Stimulated activated naive B cell treated with anti-CD40 and anti-IgM and Interleukin-4, amounts not matched to agents 10 μg/mL and 1 μg/mL and 100 μg/mL, for 72 hours (primary cell): ENCODE measurements at regions not wholly inside any gene's neighbourhood (a gene's known extent, or its start where the extent isn't known, plus 50 kb on each side); places are given as distances from the start of the nearest gene placed in this dataset.

Experiments used
- ATAC-seq, 2 donors: fragments of 150-1000 bp; cut with Tn5 transposase; replicated peaks; 2 replicates each; pipeline ENCODE4 v1.10.0; 2021; ENCODE audit warnings: moderate library complexity in 1 of 2
- DNase-seq: peaks from one replicate; pipeline ENCODE4 v3.0.0; 2021
- H3K27ac Mint-ChIP-seq: one replicate; pipeline ENCODE4 v1.8.0; 2022; ENCODE audit warnings: mild to moderate bottlenecking, mixed read lengths
- H3K27me3 Mint-ChIP-seq, 2 donors: one replicate each; pipeline ENCODE4 v1.8.0; 2022; ENCODE audit warnings: mixed read lengths in 2 of 2
- H3K36me3 Mint-ChIP-seq, 2 donors: one replicate each; pipeline ENCODE4 v1.8.0; 2022; ENCODE audit warnings: mixed read lengths in 2 of 2, mild to moderate bottlenecking in 1 of 2
- H3K4me1 Mint-ChIP-seq, 2 donors: one replicate each; pipeline ENCODE4 v1.8.0; 2022; ENCODE audit warnings: mixed read lengths in 2 of 2, mild to moderate bottlenecking in 1 of 2
- H3K4me3 Mint-ChIP-seq, 2 donors: one replicate each; pipeline ENCODE4 v1.8.0; 2022; ENCODE audit warnings: mild to moderate bottlenecking in 2 of 2, mixed read lengths in 2 of 2, moderate library complexity in 1 of 2
- H3K9me3 Mint-ChIP-seq, 2 donors: one replicate each; pipeline ENCODE4 v1.8.0; 2022; ENCODE audit warnings: mixed read lengths in 2 of 2, mild to moderate bottlenecking in 1 of 2

GRCh38 chr5:135680713-135681112, 101.9 kb upstream of the CXCL14 start:
- peaks cover 27 to 33% of the 10 kb centered on the region in 2 donors for H3K9me3 Mint-ChIP-seq
- peaks cover 0 to 6% of the 10 kb centered on the region in 2 donors for H3K27me3 Mint-ChIP-seq
- H3K36me3 Mint-ChIP-seq: no peaks in the 10 kb centered on the region
- no peaks in the 10 kb centered on the region for H3K4me1 Mint-ChIP-seq
- DNase-seq (no peak), ATAC-seq (no peak)
- H3K27ac Mint-ChIP-seq: no peak overlapping the region
- H3K4me3 Mint-ChIP-seq: no peak overlapping the region

GRCh38 chr5:135678640-135679268, 100.0 kb upstream of the CXCL14 start:
- H3K9me3 Mint-ChIP-seq: peaks cover 30 to 34% of the 10 kb centered on the region in 2 donors

GRCh38 chr5:135671966-135672365, 93.2 kb upstream of the CXCL14 start:
- no peak for DNase-seq
- Mint-ChIP-seq H3K4me1 (no peaks in the 10 kb centered on the region), H3K27me3 (no peaks in the 10 kb centered on the region), H3K4me3 (no peak overlapping the region), H3K27ac (no peak overlapping the region), H3K36me3 (no peaks in the 10 kb centered on the region), H3K9me3 (peaks cover 7 to 8% of the 10 kb centered on the region in 2 donors)
- ATAC-seq: no peak

More at GRCh38 chr5:135678640-135679268, 100.0 kb upstream of the CXCL14 start:
- no peaks in the 10 kb centered on the region for H3K4me1 Mint-ChIP-seq
- H3K27me3 Mint-ChIP-seq: peaks cover 0 to 6% of the 10 kb centered on the region in 2 donors
- no peak overlapping the region for H3K27ac Mint-ChIP-seq
- no peak for DNase-seq
- H3K4me3 Mint-ChIP-seq: no peak overlapping the region
- ATAC-seq: no peak
- H3K36me3 Mint-ChIP-seq: no peaks in the 10 kb centered on the region

- no peaks in the 10 kb centered on the region for H3K4me1 Mint-ChIP-seq
- DNase-seq: no peak
- no peak for ATAC-seq
- H3K4me3 Mint-ChIP-seq: no peak overlapping the region
- H3K9me3 Mint-ChIP-seq: peaks cover 6% of the 10 kb centered on the region in 2 donors
- H3K36me3 Mint-ChIP-seq: no peaks in the 10 kb centered on the region
- H3K27ac Mint-ChIP-seq: no peak overlapping the region
- no peaks in the 10 kb centered on the region for H3K27me3 Mint-ChIP-seq
Measured at GRCh38 chr5:135671052-135671705, 92.4 kb upstream of the CXCL14 start.

GRCh38 chr5:135670588-135670987, 91.8 kb upstream of the CXCL14 start:
- no peaks in the 10 kb centered on the region for H3K27me3 Mint-ChIP-seq
- peaks cover 0 to 2% of the 10 kb centered on the region in 2 donors for H3K9me3 Mint-ChIP-seq
- H3K27ac Mint-ChIP-seq: no peak overlapping the region
- DNase-seq (no peak), ATAC-seq (no peak)
- no peak overlapping the region for H3K4me3 Mint-ChIP-seq
- no peaks in the 10 kb centered on the region for H3K36me3 Mint-ChIP-seq
- H3K4me1 Mint-ChIP-seq: no peaks in the 10 kb centered on the region

GRCh38 chr5:135669416-135669815, 90.6 kb upstream of the CXCL14 start:
- DNase-seq: no peak
- H3K4me1 Mint-ChIP-seq: no peaks in the 10 kb centered on the region
- no peaks in the 10 kb centered on the region for H3K36me3 Mint-ChIP-seq
- no peak overlapping the region for H3K4me3 Mint-ChIP-seq
- H3K27me3 Mint-ChIP-seq: no peaks in the 10 kb centered on the region
- no peak for ATAC-seq
- H3K9me3 Mint-ChIP-seq: no peaks in the 10 kb centered on the region
- H3K27ac Mint-ChIP-seq: no peak overlapping the region

GRCh38 chr5:135667673-135668072, 88.9 kb upstream of the CXCL14 start:
- Mint-ChIP-seq H3K27ac (no peak overlapping the region), H3K4me1 (no peaks in the 10 kb centered on the region), H3K36me3 (no peaks in the 10 kb centered on the region), H3K27me3 (no peaks in the 10 kb centered on the region), H3K4me3 (no peak overlapping the region), H3K9me3 (no peaks in the 10 kb centered on the region)
- DNase-seq (no peak), ATAC-seq (no peak)

- H3K4me1 Mint-ChIP-seq: no peaks in the 10 kb centered on the region
- no peaks in the 10 kb centered on the region for H3K36me3 Mint-ChIP-seq
- no peaks in the 10 kb centered on the region for H3K9me3 Mint-ChIP-seq
- no peak overlapping the region for H3K27ac Mint-ChIP-seq
- no peak overlapping the region for H3K4me3 Mint-ChIP-seq
- no peak for ATAC-seq
- no peaks in the 10 kb centered on the region for H3K27me3 Mint-ChIP-seq
- no peak for DNase-seq
Measured at GRCh38 chr5:135667204-135667603, 88.4 kb upstream of the CXCL14 start.

- H3K4me1 Mint-ChIP-seq: no peaks in the 10 kb centered on the region
- no peak for ATAC-seq
Measured at GRCh38 chr5:135662683-135663082, 83.9 kb upstream of the CXCL14 start.

GRCh38 chr5:135662061-135662481, 83.3 kb upstream of the CXCL14 start:
- H3K27me3 Mint-ChIP-seq: no peaks in the 10 kb centered on the region
- H3K36me3 Mint-ChIP-seq: no peaks in the 10 kb centered on the region
- no peak for DNase-seq

More at GRCh38 chr5:135662683-135663082, 83.9 kb upstream of the CXCL14 start:
- DNase-seq: no peak
- H3K36me3 Mint-ChIP-seq: no peaks in the 10 kb centered on the region
- H3K27ac Mint-ChIP-seq: no peak overlapping the region
- H3K9me3 Mint-ChIP-seq: peaks cover 11 to 12% of the 10 kb centered on the region in 2 donors
- H3K4me3 Mint-ChIP-seq: no peak overlapping the region
- no peaks in the 10 kb centered on the region for H3K27me3 Mint-ChIP-seq

GRCh38 chr5:135660826-135661575, 82.2 kb upstream of the CXCL14 start:
- no peaks in the 10 kb centered on the region for H3K4me1 Mint-ChIP-seq
- DNase-seq: no peak

More at GRCh38 chr5:135662061-135662481, 83.3 kb upstream of the CXCL14 start:
- Mint-ChIP-seq H3K27ac (no peak overlapping the region), H3K4me3 (no peak overlapping the region), H3K9me3 (peaks cover 11 to 12% of the 10 kb centered on the region in 2 donors), H3K4me1 (no peaks in the 10 kb centered on the region)
- no peak for ATAC-seq

GRCh38 chr5:135657536-135658305, 78.9 kb upstream of the CXCL14 start:
- no peak for ATAC-seq
- peaks cover 11 to 12% of the 10 kb centered on the region in 2 donors for H3K9me3 Mint-ChIP-seq
- H3K4me3 Mint-ChIP-seq: no peak overlapping the region
- H3K36me3 Mint-ChIP-seq: no peaks in the 10 kb centered on the region
- DNase-seq: no peak
- H3K27me3 Mint-ChIP-seq: peaks cover 0 to 5% of the 10 kb centered on the region in 2 donors
- H3K4me1 Mint-ChIP-seq: no peaks in the 10 kb centered on the region
- no peak overlapping the region for H3K27ac Mint-ChIP-seq

More at GRCh38 chr5:135660826-135661575, 82.2 kb upstream of the CXCL14 start:
- Mint-ChIP-seq H3K36me3 (no peaks in the 10 kb centered on the region), H3K27me3 (no peaks in the 10 kb centered on the region), H3K27ac (no peak overlapping the region), H3K9me3 (peaks cover 11 to 12% of the 10 kb centered on the region in 2 donors), H3K4me3 (no peak overlapping the region)
- no peak for ATAC-seq

GRCh38 chr5:135655468-135655815, 76.7 kb upstream of the CXCL14 start:
- H3K4me1 Mint-ChIP-seq: no peaks in the 10 kb centered on the region
- H3K27me3 Mint-ChIP-seq: peaks cover 0 to 5% of the 10 kb centered on the region in 2 donors
- no peak overlapping the region for H3K27ac Mint-ChIP-seq
- H3K36me3 Mint-ChIP-seq: no peaks in the 10 kb centered on the region
- H3K9me3 Mint-ChIP-seq: peaks cover 11 to 12% of the 10 kb centered on the region in 2 donors
- DNase-seq: no peak
- no peak overlapping the region for H3K4me3 Mint-ChIP-seq
- ATAC-seq: no peak
